Activated T-helper 2 cell treated with anti-CD3 and anti-CD28 coated beads, Interferon-gamma antibody, Interleukin-2, Interleukin-4, amounts not matched to agents 10 μg/mL and 5 μg/mL and 100 μg/mL, durations not matched to agents 14 hours and 24 hours and 36 hours (primary cell): ENCODE measurements at regions not wholly inside any gene's neighbourhood (a gene's known extent, or its start where the extent isn't known, plus 50 kb on each side); places are given as distances from the start of the nearest gene placed in this dataset.

Experiments used
- DNase-seq: peaks from one replicate; pipeline ENCODE4 v3.0.0; 2021; ENCODE audit warnings: low spot score
- H3K27ac Mint-ChIP-seq: one replicate; pipeline ENCODE4 v1.8.0; 2021; ENCODE audit warnings: mixed read lengths
- H3K27me3 Mint-ChIP-seq: one replicate; pipeline ENCODE4 v1.8.0; 2021; ENCODE audit warnings: low read depth, mixed read lengths
- H3K36me3 Mint-ChIP-seq: one replicate; pipeline ENCODE4 v1.8.0; 2021; ENCODE audit warnings: low read depth, mixed read lengths
- H3K4me1 Mint-ChIP-seq: one replicate; pipeline ENCODE4 v1.8.0; 2021; ENCODE audit warnings: low read depth, mixed read lengths
- H3K4me3 Mint-ChIP-seq: one replicate; pipeline ENCODE4 v1.8.0; 2021; ENCODE audit warnings: low read depth, mild to moderate bottlenecking, moderate library complexity, mixed read lengths
- H3K9me3 Mint-ChIP-seq: one replicate; pipeline ENCODE4 v1.8.0; 2021; ENCODE audit warnings: mixed read lengths
- intact Hi-C: fragments of 100-400 bp; cut with micrococcal nuclease; formaldehyde crosslinking; loops from one replicate; pipeline ENCODE4 v1.15.1; 2023

- Mint-ChIP-seq H3K36me3 (no peaks in the 10 kb centered on the region), H3K4me1 (no peaks in the 10 kb centered on the region), H3K27me3 (no peaks in the 10 kb centered on the region), H3K27ac (no peak overlapping the region), H3K9me3 (no peaks in the 10 kb centered on the region), H3K4me3 (no peak overlapping the region)
- DNase-seq = no peak
- intact Hi-C loops = no loop called here
These were observed 256.5 kb downstream of the USP25 start for GRCh38 chr21:15986277-15986676.

- H3K27me3 Mint-ChIP-seq = no peaks in the 10 kb centered on the region
- intact Hi-C loops = no loop called here
- H3K36me3 Mint-ChIP-seq = no peaks in the 10 kb centered on the region
- H3K4me3 Mint-ChIP-seq = no peak overlapping the region
- no peaks in the 10 kb centered on the region for H3K9me3 Mint-ChIP-seq
- no peak for DNase-seq
- no peaks in the 10 kb centered on the region for H3K4me1 Mint-ChIP-seq
- no peak overlapping the region for H3K27ac Mint-ChIP-seq
These were observed 262.4 kb downstream of the USP25 start for GRCh38 chr21:15992171-15992570.

GRCh38 chr21:15993951-15994350 lies 264.2 kb downstream of the USP25 start:
- no peak for DNase-seq
- Mint-ChIP-seq H3K27ac (no peak overlapping the region), H3K27me3 (no peaks in the 10 kb centered on the region), H3K4me1 (no peaks in the 10 kb centered on the region), H3K36me3 (no peaks in the 10 kb centered on the region), H3K9me3 (no peaks in the 10 kb centered on the region), H3K4me3 (no peak overlapping the region)
- intact Hi-C loops = no loop called here

- H3K27ac Mint-ChIP-seq = no peak overlapping the region
- no peaks in the 10 kb centered on the region for H3K27me3 Mint-ChIP-seq
- H3K36me3 Mint-ChIP-seq = no peaks in the 10 kb centered on the region
- H3K4me1 Mint-ChIP-seq = no peaks in the 10 kb centered on the region
- no peak for DNase-seq
- intact Hi-C loops = no loop called here
- no peaks in the 10 kb centered on the region for H3K9me3 Mint-ChIP-seq
- H3K4me3 Mint-ChIP-seq = no peak overlapping the region
These were observed 270.0 kb downstream of the USP25 start for GRCh38 chr21:15999741-16000140.

- DNase-seq = no peak
These were observed 273.2 kb downstream of the USP25 start for GRCh38 chr21:16002874-16003466.

GRCh38 chr21:16004086-16004485 lies 274.3 kb downstream of the USP25 start:
- Mint-ChIP-seq H3K4me1 (no peaks in the 10 kb centered on the region), H3K4me3 (no peak overlapping the region), H3K9me3 (no peaks in the 10 kb centered on the region), H3K27ac (no peak overlapping the region), H3K36me3 (no peaks in the 10 kb centered on the region), H3K27me3 (no peaks in the 10 kb centered on the region)
- no peak for DNase-seq
- intact Hi-C loops = no loop called here

More at GRCh38 chr21:16002874-16003466, 273.2 kb downstream of the USP25 start:
- Mint-ChIP-seq H3K27ac (no peak overlapping the region), H3K36me3 (no peaks in the 10 kb centered on the region), H3K27me3 (no peaks in the 10 kb centered on the region), H3K9me3 (no peaks in the 10 kb centered on the region), H3K4me1 (no peaks in the 10 kb centered on the region), H3K4me3 (no peak overlapping the region)
- intact Hi-C loops = no loop called here

GRCh38 chr21:16004523-16004922 lies 274.7 kb downstream of the USP25 start:
- no peaks in the 10 kb centered on the region for H3K36me3 Mint-ChIP-seq
- H3K4me1 Mint-ChIP-seq = no peaks in the 10 kb centered on the region
- H3K27ac Mint-ChIP-seq = no peak overlapping the region
- no peak for DNase-seq
- intact Hi-C loops = no loop called here
- no peaks in the 10 kb centered on the region for H3K9me3 Mint-ChIP-seq
- H3K4me3 Mint-ChIP-seq = no peak overlapping the region
- H3K27me3 Mint-ChIP-seq = no peaks in the 10 kb centered on the region

- intact Hi-C loops = no loop called here
These were observed 276.2 kb downstream of the USP25 start for GRCh38 chr21:16005996-16006395.

GRCh38 chr21:16007943-16008342 lies 278.2 kb downstream of the USP25 start:
- intact Hi-C loops = no loop called here
- no peak overlapping the region for H3K27ac Mint-ChIP-seq

More at GRCh38 chr21:16005996-16006395, 276.2 kb downstream of the USP25 start:
- Mint-ChIP-seq H3K27me3 (no peaks in the 10 kb centered on the region), H3K27ac (no peak overlapping the region), H3K36me3 (no peaks in the 10 kb centered on the region), H3K4me3 (no peak overlapping the region), H3K4me1 (no peaks in the 10 kb centered on the region), H3K9me3 (no peaks in the 10 kb centered on the region)
- no peak for DNase-seq

GRCh38 chr21:16011719-16012118 lies 281.9 kb downstream of the USP25 start:
- no peak overlapping the region for H3K4me3 Mint-ChIP-seq
- intact Hi-C loops = no loop called here
- H3K9me3 Mint-ChIP-seq = no peaks in the 10 kb centered on the region
- DNase-seq = no peak
- H3K27me3 Mint-ChIP-seq = no peaks in the 10 kb centered on the region
- no peaks in the 10 kb centered on the region for H3K4me1 Mint-ChIP-seq
- no peaks in the 10 kb centered on the region for H3K36me3 Mint-ChIP-seq
- H3K27ac Mint-ChIP-seq = no peak overlapping the region

More at GRCh38 chr21:16007943-16008342, 278.2 kb downstream of the USP25 start:
- Mint-ChIP-seq H3K4me1 (no peaks in the 10 kb centered on the region), H3K36me3 (no peaks in the 10 kb centered on the region), H3K4me3 (no peak overlapping the region), H3K27me3 (no peaks in the 10 kb centered on the region), H3K9me3 (no peaks in the 10 kb centered on the region)
- DNase-seq = no peak

GRCh38 chr21:16013570-16013969 lies 283.8 kb downstream of the USP25 start:
- no peaks in the 10 kb centered on the region for H3K9me3 Mint-ChIP-seq
- intact Hi-C loops = no loop called here
- H3K4me1 Mint-ChIP-seq = no peaks in the 10 kb centered on the region
- H3K36me3 Mint-ChIP-seq = no peaks in the 10 kb centered on the region
- H3K4me3 Mint-ChIP-seq = no peak overlapping the region
- H3K27ac Mint-ChIP-seq = no peak overlapping the region
- no peaks in the 10 kb centered on the region for H3K27me3 Mint-ChIP-seq
- no peak for DNase-seq

GRCh38 chr21:16020878-16021277 lies 291.1 kb downstream of the USP25 start:
- Mint-ChIP-seq H3K27ac (no peak overlapping the region), H3K4me3 (no peak overlapping the region), H3K4me1 (no peaks in the 10 kb centered on the region), H3K36me3 (no peaks in the 10 kb centered on the region), H3K9me3 (no peaks in the 10 kb centered on the region), H3K27me3 (no peaks in the 10 kb centered on the region)
- no peak for DNase-seq
- intact Hi-C loops = no loop called here

- Mint-ChIP-seq H3K9me3 (no peaks in the 10 kb centered on the region), H3K27ac (no peak overlapping the region), H3K4me3 (no peak overlapping the region), H3K36me3 (no peaks in the 10 kb centered on the region), H3K27me3 (no peaks in the 10 kb centered on the region), H3K4me1 (no peaks in the 10 kb centered on the region)
- intact Hi-C loops = no loop called here
- no peak for DNase-seq
These were observed 292.3 kb downstream of the USP25 start for GRCh38 chr21:16022116-16022515.

- H3K27ac Mint-ChIP-seq = no peak overlapping the region
- intact Hi-C loops = no loop called here
- no peaks in the 10 kb centered on the region for H3K4me1 Mint-ChIP-seq
- no peaks in the 10 kb centered on the region for H3K36me3 Mint-ChIP-seq
- DNase-seq = no peak
- no peaks in the 10 kb centered on the region for H3K9me3 Mint-ChIP-seq
- no peak overlapping the region for H3K4me3 Mint-ChIP-seq
- no peaks in the 10 kb centered on the region for H3K27me3 Mint-ChIP-seq
These were observed 293.1 kb downstream of the USP25 start for GRCh38 chr21:16022921-16023320.
